HG02938 (cell line): ENCODE measurements at regions not wholly inside any gene's neighbourhood (a gene's known extent, or its start where the extent isn't known, plus 50 kb on each side); places are given as distances from the start of the nearest gene placed in this dataset.

Experiments
- ATAC-seq: cut with Tn5 transposase; IDR thresholded peaks from one replicate; pipeline ENCODE4 v1.9.1; 2021; ENCODE audit warnings: mild to moderate bottlenecking, moderate library complexity; ENCODE audit not compliant: unreplicated experiment

DNA sequence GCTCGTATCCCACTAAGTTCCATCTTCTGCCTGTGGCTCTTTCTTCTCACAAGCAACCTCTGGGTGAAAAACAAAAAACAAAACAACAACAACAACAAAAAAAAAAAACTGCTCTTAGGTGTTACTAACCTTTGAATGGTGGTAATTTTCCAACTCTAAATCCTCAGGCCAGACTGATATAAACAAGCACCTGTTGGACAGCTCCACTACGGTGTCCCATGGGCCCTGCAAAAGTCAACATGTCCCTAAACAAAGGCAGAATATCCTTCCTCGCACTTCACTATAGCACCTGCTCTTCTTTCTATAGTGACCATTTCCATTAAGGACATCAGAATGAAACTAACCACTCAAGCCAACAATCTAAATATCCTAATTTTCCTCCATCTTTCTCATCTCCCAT lies 54.6 kb upstream of the PARM1 start:
- no peak for ATAC-seq

DNA sequence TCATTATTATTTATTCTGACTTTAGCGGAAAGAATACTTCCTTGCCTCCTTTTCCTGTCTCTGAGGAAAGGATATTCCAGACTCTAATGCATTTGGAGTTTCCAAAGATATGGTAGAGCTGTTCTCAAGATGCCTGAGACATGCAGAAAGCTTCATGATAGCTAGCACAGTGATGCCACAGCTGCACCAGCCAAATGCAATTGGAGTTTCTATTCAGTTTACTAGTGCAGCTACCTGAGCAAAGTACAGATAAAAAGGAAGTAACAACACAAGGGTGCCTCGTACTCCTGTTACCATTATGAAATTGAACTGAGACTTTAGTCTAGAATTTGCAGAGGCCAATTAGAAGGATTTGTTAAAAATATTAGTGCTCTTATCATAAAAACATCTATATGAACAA lies 57.5 kb upstream of the PARM1 start:
- ATAC-seq: no peak

DNA sequence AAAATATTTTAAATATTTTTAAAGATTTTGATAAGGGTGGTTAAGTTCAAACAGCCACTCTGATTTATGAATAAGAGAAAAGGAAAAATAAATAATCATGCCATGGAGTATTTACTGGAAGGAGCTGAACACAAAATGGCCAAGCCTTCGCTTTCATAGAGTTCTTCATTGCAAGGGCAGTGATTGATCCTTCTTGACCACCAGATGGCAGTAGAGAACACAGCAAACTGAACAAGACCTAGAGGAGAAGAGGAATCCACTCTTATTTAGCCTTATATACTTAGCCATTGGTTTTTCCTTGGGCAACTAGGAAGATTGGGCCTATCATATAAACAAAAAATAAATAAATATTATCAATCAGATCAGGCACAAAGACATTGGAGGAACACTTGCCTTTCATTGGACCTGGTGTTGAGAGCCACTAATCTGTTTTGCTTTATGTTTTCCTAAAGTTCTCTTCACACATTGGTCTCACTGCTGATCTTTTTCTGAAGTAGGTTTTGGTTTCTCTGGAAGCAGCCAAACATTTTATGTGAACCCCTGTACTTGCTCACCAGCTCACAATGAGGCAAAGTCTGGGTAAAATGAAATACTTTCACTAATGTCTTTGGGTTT lies 58.1 kb upstream of the PARM1 start:
- ATAC-seq: peak; percentile 50

DNA sequence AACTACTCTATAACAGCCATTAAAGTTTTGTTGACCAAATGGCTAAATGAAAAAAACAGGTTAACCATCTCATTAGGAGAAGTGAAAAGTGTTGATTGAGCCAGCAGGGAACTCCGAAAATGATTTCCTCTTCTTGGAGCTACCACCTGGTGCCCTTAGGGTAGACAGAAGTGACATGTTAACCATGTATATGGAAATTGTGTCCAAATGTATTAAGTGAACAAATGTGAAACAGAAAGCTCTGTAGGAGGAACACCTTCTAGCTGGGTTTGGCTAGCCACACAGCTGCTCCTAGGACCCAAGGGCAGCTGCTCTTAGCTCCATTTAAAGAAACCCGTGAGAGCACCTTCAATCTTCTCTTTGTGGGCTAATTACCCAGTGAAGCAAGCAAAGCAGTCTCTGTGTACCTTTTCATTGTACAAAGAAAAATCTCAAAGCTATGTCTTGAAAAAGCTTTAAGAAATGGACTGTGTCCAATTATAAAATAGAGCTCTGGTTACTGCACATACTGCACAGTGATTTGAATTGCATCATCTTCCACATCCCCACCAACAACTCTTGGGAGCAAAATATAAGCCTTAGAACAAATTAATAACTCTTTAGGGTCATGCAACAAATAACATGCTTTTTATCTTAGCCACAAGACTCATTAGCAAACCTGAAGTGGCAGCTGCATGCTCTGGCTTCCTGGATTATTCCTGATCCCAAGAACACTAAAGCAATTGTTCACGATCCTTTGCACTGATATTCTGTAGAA lies 59.2 kb upstream of the PARM1 start:
- ATAC-seq: peak; percentile 95

DNA sequence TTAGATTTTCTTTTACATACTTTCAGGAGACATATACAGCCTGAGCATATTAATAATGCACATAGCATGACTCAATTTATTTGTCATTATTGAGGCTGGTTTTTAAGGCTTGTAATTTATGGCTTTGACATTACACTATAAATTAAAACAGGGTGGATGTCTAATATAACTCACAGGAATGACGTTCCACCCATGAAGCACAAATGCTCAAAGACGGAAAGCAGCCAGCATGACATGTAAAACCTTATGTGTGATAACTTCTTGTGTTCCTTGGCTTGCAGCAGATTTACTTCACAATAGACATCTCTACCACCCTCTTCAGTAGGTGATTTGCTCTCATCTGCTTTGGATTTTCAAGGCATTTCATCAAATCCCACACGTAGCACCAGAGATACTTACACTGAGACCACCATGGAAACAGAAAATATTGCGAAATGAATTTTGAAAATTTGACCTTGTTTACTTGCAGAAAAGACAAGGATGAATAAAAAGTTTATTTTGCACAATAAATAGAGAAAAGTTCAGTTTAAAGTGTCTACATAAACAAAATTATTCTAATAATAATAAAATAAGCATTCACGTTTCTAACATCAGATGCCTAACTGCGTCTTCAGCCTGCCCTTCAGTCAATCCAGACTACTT lies 64.7 kb upstream of the BTC start:
- ATAC-seq: no peak

DNA sequence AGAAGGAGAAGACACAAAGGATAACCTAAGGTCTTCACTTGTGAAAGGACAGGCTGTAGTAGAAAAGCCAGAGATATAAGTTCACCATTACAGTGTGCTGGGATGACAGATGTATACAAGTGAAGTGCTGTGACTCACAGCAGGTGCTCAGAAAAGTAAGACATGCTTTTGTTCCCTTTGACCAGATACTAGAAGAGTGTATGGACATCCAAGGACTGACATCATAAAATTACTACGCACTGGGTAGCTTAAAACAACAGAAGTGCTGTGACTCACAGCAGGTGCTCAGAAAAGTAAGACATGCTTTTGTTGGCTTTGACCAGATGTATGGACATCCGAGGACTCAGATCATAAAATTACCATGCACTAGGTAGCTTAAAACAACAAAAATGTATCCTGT lies 61.6 kb upstream of the BTC start:
- ATAC-seq: no peak

DNA sequence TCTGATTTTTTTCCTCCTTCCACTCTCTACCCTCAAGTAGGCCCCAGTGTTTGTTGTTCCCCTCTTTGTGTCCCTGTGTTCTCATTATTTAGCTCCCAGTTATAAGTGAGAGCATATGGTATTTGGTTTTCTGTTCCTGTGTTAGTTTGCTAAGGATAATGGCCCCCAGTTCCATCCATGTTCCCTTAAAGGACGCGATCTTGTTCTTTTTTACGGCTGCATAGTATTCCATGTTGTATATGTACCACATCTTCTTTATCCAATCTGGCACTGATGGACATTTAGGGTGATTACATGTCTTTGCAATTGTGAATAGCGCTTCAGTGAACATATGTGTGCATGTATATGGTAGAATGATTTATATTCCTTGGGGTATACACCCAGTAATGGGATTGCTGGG lies 54.5 kb upstream of the BTC start:
- no peak for ATAC-seq

DNA sequence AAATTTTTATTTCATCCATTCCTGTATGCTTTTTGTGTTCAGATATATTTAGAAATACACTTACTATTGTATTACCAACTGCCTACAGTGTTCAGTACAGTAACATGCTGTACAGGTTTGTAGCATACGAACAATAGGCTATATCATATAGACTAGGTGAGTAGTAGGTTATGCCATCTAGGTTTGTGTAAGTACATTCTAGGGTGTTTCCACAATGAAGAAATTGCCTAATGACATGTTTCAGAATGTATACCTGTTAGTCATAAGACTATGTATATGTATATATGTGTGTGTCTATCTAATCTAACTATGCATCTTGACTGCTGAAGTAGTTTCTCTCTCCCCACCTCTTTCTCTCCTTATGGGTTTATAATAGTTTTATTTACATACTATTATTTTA lies 51.5 kb upstream of the BTC start:
- ATAC-seq: no peak
